ENCODE measurements at regions not wholly inside any gene's neighbourhood (a gene's known extent, or its start where the extent isn't known, plus 50 kb on each side); places are given as distances from the start of the nearest gene placed in this dataset.

- TF ChIP-seq, protein P1, sequence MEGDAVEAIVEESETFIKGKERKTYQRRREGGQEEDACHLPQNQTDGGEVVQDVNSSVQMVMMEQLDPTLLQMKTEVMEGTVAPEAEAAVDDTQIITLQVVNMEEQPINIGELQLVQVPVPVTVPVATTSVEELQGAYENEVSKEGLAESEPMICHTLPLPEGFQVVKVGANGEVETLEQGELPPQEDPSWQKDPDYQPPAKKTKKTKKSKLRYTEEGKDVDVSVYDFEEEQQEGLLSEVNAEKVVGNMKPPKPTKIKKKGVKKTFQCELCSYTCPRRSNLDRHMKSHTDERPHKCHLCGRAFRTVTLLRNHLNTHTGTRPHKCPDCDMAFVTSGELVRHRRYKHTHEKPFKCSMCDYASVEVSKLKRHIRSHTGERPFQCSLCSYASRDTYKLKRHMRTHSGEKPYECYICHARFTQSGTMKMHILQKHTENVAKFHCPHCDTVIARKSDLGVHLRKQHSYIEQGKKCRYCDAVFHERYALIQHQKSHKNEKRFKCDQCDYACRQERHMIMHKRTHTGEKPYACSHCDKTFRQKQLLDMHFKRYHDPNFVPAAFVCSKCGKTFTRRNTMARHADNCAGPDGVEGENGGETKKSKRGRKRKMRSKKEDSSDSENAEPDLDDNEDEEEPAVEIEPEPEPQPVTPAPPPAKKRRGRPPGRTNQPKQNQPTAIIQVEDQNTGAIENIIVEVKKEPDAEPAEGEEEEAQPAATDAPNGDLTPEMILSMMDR (conservative IDR thresholded peaks at IDR 0.05 in 1 of 2, IDR thresholded peaks at IDR 0.05 in 1 of 2; ENCODE audit: low read depth in 1 of 2, low read length in 2 of 2), result no peak
- TF ChIP-seq EZH2 (IDR thresholded peaks at IDR 0.05; ENCODE audit: low read length, missing control alignments), result no peak
- no peak overlapping the region for H3K4me3 ChIP-seq (replicated peaks in 1 of 4; ENCODE audit: control extremely low read depth in 1 of 4, insufficient read depth in 1 of 4, low read depth in 3 of 4, low read length in 4 of 4)
- H3K27ac ChIP-seq (ENCODE audit: insufficient read depth, low read length), result no peak overlapping the region
Measured at GRCh38 chr7:108659261-108659660, 89.6 kb downstream of the DNAJB9 start.

DNA sequence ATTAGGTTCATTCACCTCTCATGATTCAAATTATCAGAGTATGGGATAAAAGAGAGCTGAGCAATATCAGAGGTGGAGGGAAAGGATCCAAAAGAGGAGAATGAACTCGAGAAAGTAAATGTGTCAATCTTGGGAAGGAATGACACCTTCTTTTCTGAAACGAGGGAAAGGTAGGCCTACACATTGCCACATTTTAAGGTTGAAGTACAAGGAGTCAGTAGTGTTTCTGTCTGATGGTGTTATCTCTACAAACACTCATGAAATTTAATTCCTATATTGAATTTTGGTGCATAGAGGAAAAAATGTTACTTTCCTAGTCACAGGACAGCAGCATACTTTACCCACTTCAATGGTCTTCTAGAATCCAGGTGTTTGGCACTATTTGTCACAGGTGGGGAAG, 90.2 kb downstream of the DNAJB9 start:
- H2AFZ ChIP-seq (ENCODE audit: low read length), result no peak overlapping the region
- no peak for TF ChIP-seq EZH2 (IDR thresholded peaks at IDR 0.05; ENCODE audit: low read length, missing control alignments)
- TF ChIP-seq, protein P1 (conservative IDR thresholded peaks at IDR 0.05 in 1 of 2, IDR thresholded peaks at IDR 0.05 in 1 of 2; ENCODE audit: low read depth in 1 of 2, low read length in 2 of 2), result no peak
- no peaks in the 10 kb centered on the region for H3K79me2 ChIP-seq (ENCODE audit: control insufficient read depth, insufficient read depth, low read length)
- DNase-seq (ENCODE audit: low read depth in 2 of 2), result no peak
- H4K20me1 ChIP-seq (ENCODE audit: control insufficient read depth, extremely low read depth, insufficient read depth, low read length), result no peaks in the 10 kb centered on the region
- no peaks in the 10 kb centered on the region for H3K27me3 ChIP-seq (ENCODE audit: control insufficient read depth, insufficient read depth, low read length)
- no peak overlapping the region for H3K4me2 ChIP-seq (ENCODE audit: extremely low read depth, insufficient read depth, low read length)
- no peak overlapping the region for H3K27ac ChIP-seq (ENCODE audit: insufficient read depth, low read length)
- no peak overlapping the region for H3K4me3 ChIP-seq (replicated peaks in 1 of 4; ENCODE audit: control extremely low read depth in 1 of 4, insufficient read depth in 1 of 4, low read depth in 3 of 4, low read length in 4 of 4)
- no peaks in the 10 kb centered on the region for H3K4me1 ChIP-seq (ENCODE audit: control insufficient read depth, extremely low read depth, insufficient read depth, low read length)
- no peak overlapping the region for H3K9ac ChIP-seq (ENCODE audit: insufficient read depth, low read length)
- no peaks in the 10 kb centered on the region for H3K9me3 ChIP-seq (ENCODE audit: control insufficient read depth, insufficient read depth, low read depth, low read length)
- no peaks in the 10 kb centered on the region for H3K36me3 ChIP-seq (ENCODE audit: control insufficient read depth, insufficient read depth, low read length)

More at GRCh38 chr7:108659261-108659660, 89.6 kb downstream of the DNAJB9 start:
- Histone ChIP-seq H3K27me3 (ENCODE audit: control insufficient read depth, insufficient read depth, low read length) (no peaks in the 10 kb centered on the region), H3K79me2 (ENCODE audit: control insufficient read depth, insufficient read depth, low read length) (no peaks in the 10 kb centered on the region), H3K36me3 (ENCODE audit: control insufficient read depth, insufficient read depth, low read length) (no peaks in the 10 kb centered on the region), H3K4me2 (ENCODE audit: extremely low read depth, insufficient read depth, low read length) (no peak overlapping the region), H3K4me1 (ENCODE audit: control insufficient read depth, extremely low read depth, insufficient read depth, low read length) (no peaks in the 10 kb centered on the region), H2AFZ (ENCODE audit: low read length) (no peak overlapping the region), H4K20me1 (ENCODE audit: control insufficient read depth, extremely low read depth, insufficient read depth, low read length) (no peaks in the 10 kb centered on the region), H3K9me3 (ENCODE audit: control insufficient read depth, insufficient read depth, low read depth, low read length) (no peaks in the 10 kb centered on the region), H3K9ac (ENCODE audit: insufficient read depth, low read length) (no peak overlapping the region)
- no peak for DNase-seq (ENCODE audit: low read depth in 2 of 2)

DNA sequence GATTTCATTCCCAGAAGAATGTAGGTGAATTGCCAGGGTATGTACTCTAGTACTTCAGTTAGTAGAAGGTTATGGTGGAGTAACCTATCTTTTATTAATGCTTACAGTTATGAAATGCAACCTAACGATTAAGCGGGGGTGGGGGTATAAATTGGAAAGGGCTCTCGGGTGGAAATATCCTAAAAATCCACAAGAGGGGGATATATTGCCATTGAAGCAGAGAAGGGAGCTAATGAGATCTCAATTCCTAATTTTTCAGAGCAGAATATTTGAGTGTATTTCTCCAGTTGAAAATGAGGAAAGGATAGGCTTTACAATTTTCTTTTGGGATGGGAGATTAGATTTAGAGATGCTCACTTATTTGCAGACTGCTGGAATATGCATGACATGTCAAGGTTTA, 90.8 kb downstream of the DNAJB9 start:
- Histone ChIP-seq H3K4me3 (replicated peaks in 1 of 4; ENCODE audit: control extremely low read depth in 1 of 4, insufficient read depth in 1 of 4, low read depth in 3 of 4, low read length in 4 of 4) (no peak overlapping the region), H3K27ac (ENCODE audit: insufficient read depth, low read length) (no peak overlapping the region), H3K4me1 (ENCODE audit: control insufficient read depth, extremely low read depth, insufficient read depth, low read length) (no peaks in the 10 kb centered on the region), H3K9me3 (ENCODE audit: control insufficient read depth, insufficient read depth, low read depth, low read length) (no peaks in the 10 kb centered on the region), H3K36me3 (ENCODE audit: control insufficient read depth, insufficient read depth, low read length) (no peaks in the 10 kb centered on the region), H4K20me1 (ENCODE audit: control insufficient read depth, extremely low read depth, insufficient read depth, low read length) (no peaks in the 10 kb centered on the region), H3K27me3 (ENCODE audit: control insufficient read depth, insufficient read depth, low read length) (no peaks in the 10 kb centered on the region), H3K4me2 (ENCODE audit: extremely low read depth, insufficient read depth, low read length) (no peak overlapping the region), H3K79me2 (ENCODE audit: control insufficient read depth, insufficient read depth, low read length) (no peaks in the 10 kb centered on the region), H2AFZ (ENCODE audit: low read length) (no peak overlapping the region), H3K9ac (ENCODE audit: insufficient read depth, low read length) (no peak overlapping the region)
- DNase-seq (ENCODE audit: low read depth in 2 of 2), result peak in 1 of 2 donors; percentile 57
- no peak for TF ChIP-seq EZH2 (IDR thresholded peaks at IDR 0.05; ENCODE audit: low read length, missing control alignments)
- TF ChIP-seq, protein P1 (conservative IDR thresholded peaks at IDR 0.05 in 1 of 2, IDR thresholded peaks at IDR 0.05 in 1 of 2; ENCODE audit: low read depth in 1 of 2, low read length in 2 of 2), result peak; percentile 15 to 58

All from fibroblast of lung (primary cell).